ENCODE measurements at regions not wholly inside any gene's neighbourhood (a gene's known extent, or its start where the extent isn't known, plus 50 kb on each side); places are given as distances from the start of the nearest gene placed in this dataset.

DNA sequence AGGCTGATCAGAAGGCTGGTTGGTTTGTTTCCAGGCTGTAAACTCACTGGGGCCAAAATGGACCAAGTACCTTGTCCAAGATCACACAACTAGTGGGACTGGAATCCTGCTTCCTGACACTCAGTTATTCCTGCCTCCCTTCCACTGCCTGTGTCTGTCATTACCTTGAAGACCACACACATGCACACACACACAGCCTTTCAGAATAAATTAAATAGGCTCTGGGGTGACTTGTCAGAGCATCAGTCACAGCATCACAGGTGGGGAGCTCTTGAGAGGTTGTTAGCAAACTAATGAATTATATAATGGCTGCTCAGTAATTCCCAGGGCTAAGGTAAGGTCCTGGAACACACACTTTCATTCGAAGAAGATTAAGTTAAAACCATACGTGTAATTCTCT lies 231.8 kb downstream of the UACA start:
- H3K4me3 ChIP-seq, result no peak overlapping the region
- H3K36me3 ChIP-seq, result no peaks in the 10 kb centered on the region
- H3K4me1 ChIP-seq, result no peaks in the 10 kb centered on the region
- H3K27ac ChIP-seq, result no peak overlapping the region
- no peaks in the 10 kb centered on the region for H3K9me3 ChIP-seq
- no peak for TF ChIP-seq POLR2AphosphoS5 (IDR thresholded peaks at IDR 0.05)
- TF ChIP-seq, protein P1, sequence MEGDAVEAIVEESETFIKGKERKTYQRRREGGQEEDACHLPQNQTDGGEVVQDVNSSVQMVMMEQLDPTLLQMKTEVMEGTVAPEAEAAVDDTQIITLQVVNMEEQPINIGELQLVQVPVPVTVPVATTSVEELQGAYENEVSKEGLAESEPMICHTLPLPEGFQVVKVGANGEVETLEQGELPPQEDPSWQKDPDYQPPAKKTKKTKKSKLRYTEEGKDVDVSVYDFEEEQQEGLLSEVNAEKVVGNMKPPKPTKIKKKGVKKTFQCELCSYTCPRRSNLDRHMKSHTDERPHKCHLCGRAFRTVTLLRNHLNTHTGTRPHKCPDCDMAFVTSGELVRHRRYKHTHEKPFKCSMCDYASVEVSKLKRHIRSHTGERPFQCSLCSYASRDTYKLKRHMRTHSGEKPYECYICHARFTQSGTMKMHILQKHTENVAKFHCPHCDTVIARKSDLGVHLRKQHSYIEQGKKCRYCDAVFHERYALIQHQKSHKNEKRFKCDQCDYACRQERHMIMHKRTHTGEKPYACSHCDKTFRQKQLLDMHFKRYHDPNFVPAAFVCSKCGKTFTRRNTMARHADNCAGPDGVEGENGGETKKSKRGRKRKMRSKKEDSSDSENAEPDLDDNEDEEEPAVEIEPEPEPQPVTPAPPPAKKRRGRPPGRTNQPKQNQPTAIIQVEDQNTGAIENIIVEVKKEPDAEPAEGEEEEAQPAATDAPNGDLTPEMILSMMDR (IDR thresholded peaks at IDR 0.05), result no peak
- no peak for TF ChIP-seq POLR2A (IDR thresholded peaks at IDR 0.05)
- H3K27me3 ChIP-seq, result no peaks in the 10 kb centered on the region
- no peak for DNase-seq (ENCODE audit: low spot score in 2 of 2)
- intact Hi-C loops (cut with DNase I; ENCODE audit: low total_unique reads), result no loop called here

DNA sequence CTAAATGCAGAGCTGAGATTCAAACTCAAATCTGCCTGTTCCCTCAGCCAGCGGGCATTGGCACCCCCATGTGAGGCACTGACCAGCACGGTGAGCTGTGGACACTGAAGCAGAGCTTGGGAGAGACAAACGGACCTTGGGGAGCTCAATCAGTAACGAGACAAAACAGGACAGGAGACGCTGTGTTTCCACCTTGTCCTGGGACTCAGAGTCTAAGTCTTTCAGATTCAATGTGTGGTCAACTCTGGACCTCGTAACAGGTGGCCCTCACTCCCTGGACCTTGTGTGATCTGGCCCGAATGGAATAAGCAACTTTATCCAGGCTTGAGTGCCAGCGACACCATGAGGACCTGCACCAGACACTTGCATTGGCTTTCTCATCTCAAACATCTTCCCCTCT lies 232.5 kb downstream of the UACA start:
- H3K27me3 ChIP-seq, result no peaks in the 10 kb centered on the region
- H3K4me1 ChIP-seq, result no peaks in the 10 kb centered on the region
- H3K27ac ChIP-seq, result no peak overlapping the region
- no peak for TF ChIP-seq POLR2AphosphoS5 (IDR thresholded peaks at IDR 0.05)
- TF ChIP-seq POLR2A (IDR thresholded peaks at IDR 0.05), result no peak
- TF ChIP-seq, protein P1 (IDR thresholded peaks at IDR 0.05), result no peak
- no peak for DNase-seq (ENCODE audit: low spot score in 2 of 2)
- H3K4me3 ChIP-seq, result no peak overlapping the region
- intact Hi-C loops (cut with DNase I; ENCODE audit: low total_unique reads), result no loop called here
- H3K9me3 ChIP-seq, result no peaks in the 10 kb centered on the region
- H3K36me3 ChIP-seq, result no peaks in the 10 kb centered on the region

DNA sequence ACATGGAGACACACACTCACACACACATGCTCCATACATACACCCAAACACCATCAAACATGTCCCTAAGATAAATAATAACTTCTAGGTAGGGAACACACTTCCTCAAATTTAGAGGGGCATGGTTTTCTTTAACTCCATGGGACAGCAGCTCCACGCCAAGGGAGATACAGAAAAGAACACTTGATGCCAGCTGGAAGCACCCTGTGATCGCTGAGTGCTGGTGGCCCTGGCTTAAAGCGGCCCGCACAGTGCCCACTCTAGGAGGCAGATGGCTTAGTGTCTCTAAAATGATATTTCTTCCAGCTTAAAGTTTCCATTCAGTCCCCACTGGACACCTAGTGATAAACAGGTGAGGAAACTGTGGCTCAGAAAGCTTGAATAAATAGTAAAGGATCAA lies 232.9 kb downstream of the UACA start:
- Histone ChIP-seq H3K4me1 (no peaks in the 10 kb centered on the region), H3K4me3 (no peak overlapping the region), H3K27me3 (no peaks in the 10 kb centered on the region), H3K9me3 (no peaks in the 10 kb centered on the region), H3K27ac (no peak overlapping the region), H3K36me3 (no peaks in the 10 kb centered on the region)
- no peak for TF ChIP-seq POLR2AphosphoS5 (IDR thresholded peaks at IDR 0.05)
- TF ChIP-seq, protein P1 (IDR thresholded peaks at IDR 0.05), result no peak
- TF ChIP-seq POLR2A (IDR thresholded peaks at IDR 0.05), result no peak
- intact Hi-C loops (cut with DNase I; ENCODE audit: low total_unique reads), result no loop called here
- DNase-seq (ENCODE audit: low spot score in 2 of 2), result no peak

DNA sequence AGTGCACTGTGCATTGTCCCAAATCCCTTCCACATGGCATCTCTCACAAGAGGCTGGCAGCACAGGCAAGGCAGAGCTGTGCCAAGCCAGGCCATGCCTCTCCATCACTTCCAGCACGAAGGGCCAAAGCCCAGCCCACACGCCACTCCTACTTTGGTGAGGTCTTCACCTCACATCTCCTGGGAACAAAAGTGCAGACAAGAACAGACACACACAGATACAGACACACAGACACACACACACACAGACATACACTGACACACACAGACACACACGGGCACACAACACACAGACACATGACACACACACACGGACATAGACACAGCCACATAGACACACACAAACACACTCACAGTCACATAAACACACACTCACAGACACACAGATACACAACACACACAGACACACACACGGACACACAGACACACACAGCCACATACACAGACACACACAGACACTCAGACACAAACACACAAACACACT lies 233.3 kb downstream of the UACA start:
- H3K4me3 ChIP-seq, result no peak overlapping the region
- no peak for TF ChIP-seq POLR2AphosphoS5 (IDR thresholded peaks at IDR 0.05)
- TF ChIP-seq, protein P1 (IDR thresholded peaks at IDR 0.05), result no peak
- TF ChIP-seq POLR2A (IDR thresholded peaks at IDR 0.05), result no peak
- H3K9me3 ChIP-seq, result no peaks in the 10 kb centered on the region
- DNase-seq (ENCODE audit: low spot score in 2 of 2), result no peak
- intact Hi-C loops (cut with DNase I; ENCODE audit: low total_unique reads), result no loop called here
- H3K27ac ChIP-seq, result no peak overlapping the region
- no peaks in the 10 kb centered on the region for H3K27me3 ChIP-seq
- H3K36me3 ChIP-seq, result no peaks in the 10 kb centered on the region
- H3K4me1 ChIP-seq, result no peaks in the 10 kb centered on the region

DNA sequence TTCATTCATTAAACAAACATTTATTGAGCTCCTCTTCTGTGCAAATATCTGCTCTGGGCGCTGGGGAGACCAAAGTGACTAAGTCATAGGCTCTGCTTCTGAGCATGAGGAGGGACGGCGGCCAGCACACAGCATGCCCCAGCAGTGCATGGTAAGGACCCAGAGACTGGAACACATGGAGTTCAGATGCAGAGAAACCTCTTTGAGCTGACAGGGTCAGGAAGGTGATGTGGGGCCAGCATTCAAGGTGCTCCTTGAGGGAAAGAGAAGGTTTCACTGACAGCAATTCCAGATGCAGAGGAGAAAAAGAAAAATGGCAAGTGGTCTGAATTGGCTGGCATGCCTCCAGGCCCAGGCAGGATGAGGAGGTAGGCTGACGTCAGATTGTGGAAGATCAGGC lies 234.5 kb downstream of the UACA start:
- H3K4me1 ChIP-seq, result no peaks in the 10 kb centered on the region
- H3K27me3 ChIP-seq, result no peaks in the 10 kb centered on the region
- no peak for DNase-seq (ENCODE audit: low spot score in 2 of 2)
- H3K36me3 ChIP-seq, result no peaks in the 10 kb centered on the region
- no peak overlapping the region for H3K4me3 ChIP-seq
- H3K9me3 ChIP-seq, result no peaks in the 10 kb centered on the region
- TF ChIP-seq POLR2A (IDR thresholded peaks at IDR 0.05) (no peak), POLR2AphosphoS5 (IDR thresholded peaks at IDR 0.05) (no peak)
- TF ChIP-seq, protein P1 (IDR thresholded peaks at IDR 0.05), result no peak
- H3K27ac ChIP-seq, result no peak overlapping the region
- intact Hi-C loops (cut with DNase I; ENCODE audit: low total_unique reads), result no loop called here
